ENCODE measurements at regions not wholly inside any gene's neighbourhood (a gene's known extent, or its start where the extent isn't known, plus 50 kb on each side); places are given as distances from the start of the nearest gene placed in this dataset.

DNA sequence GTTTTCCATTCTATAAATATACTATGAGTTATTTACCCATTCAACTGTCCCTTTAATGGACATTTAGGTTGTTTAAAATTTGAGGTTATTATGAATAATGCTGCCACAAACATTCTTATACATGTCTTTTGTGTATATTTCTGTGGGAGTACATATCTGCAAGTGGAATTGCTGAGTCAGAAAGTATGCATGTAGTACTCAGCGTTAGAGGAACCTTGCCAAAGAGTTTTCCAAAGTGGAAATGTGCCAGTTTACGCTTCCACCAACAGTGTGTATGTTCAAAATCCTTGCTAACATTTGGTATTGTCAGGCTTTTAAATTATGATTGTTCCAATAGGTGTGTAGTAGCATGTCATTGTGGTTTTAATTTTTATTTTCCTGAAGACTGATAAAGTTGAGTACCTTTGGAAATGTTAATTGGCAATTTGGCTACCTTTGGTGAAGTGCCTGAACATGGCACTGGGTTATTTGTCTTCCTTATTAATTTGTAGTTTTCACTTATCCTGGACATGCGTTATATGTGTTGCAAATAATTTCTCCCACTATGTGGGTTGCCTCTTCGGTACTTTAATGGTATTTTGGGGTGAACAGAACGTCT, 341.2 kb downstream of the CD83 start:
- TF ChIP-seq, protein P1, sequence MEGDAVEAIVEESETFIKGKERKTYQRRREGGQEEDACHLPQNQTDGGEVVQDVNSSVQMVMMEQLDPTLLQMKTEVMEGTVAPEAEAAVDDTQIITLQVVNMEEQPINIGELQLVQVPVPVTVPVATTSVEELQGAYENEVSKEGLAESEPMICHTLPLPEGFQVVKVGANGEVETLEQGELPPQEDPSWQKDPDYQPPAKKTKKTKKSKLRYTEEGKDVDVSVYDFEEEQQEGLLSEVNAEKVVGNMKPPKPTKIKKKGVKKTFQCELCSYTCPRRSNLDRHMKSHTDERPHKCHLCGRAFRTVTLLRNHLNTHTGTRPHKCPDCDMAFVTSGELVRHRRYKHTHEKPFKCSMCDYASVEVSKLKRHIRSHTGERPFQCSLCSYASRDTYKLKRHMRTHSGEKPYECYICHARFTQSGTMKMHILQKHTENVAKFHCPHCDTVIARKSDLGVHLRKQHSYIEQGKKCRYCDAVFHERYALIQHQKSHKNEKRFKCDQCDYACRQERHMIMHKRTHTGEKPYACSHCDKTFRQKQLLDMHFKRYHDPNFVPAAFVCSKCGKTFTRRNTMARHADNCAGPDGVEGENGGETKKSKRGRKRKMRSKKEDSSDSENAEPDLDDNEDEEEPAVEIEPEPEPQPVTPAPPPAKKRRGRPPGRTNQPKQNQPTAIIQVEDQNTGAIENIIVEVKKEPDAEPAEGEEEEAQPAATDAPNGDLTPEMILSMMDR (IDR thresholded peaks at IDR 0.05), result no peak
- TF ChIP-seq, protein P2, sequence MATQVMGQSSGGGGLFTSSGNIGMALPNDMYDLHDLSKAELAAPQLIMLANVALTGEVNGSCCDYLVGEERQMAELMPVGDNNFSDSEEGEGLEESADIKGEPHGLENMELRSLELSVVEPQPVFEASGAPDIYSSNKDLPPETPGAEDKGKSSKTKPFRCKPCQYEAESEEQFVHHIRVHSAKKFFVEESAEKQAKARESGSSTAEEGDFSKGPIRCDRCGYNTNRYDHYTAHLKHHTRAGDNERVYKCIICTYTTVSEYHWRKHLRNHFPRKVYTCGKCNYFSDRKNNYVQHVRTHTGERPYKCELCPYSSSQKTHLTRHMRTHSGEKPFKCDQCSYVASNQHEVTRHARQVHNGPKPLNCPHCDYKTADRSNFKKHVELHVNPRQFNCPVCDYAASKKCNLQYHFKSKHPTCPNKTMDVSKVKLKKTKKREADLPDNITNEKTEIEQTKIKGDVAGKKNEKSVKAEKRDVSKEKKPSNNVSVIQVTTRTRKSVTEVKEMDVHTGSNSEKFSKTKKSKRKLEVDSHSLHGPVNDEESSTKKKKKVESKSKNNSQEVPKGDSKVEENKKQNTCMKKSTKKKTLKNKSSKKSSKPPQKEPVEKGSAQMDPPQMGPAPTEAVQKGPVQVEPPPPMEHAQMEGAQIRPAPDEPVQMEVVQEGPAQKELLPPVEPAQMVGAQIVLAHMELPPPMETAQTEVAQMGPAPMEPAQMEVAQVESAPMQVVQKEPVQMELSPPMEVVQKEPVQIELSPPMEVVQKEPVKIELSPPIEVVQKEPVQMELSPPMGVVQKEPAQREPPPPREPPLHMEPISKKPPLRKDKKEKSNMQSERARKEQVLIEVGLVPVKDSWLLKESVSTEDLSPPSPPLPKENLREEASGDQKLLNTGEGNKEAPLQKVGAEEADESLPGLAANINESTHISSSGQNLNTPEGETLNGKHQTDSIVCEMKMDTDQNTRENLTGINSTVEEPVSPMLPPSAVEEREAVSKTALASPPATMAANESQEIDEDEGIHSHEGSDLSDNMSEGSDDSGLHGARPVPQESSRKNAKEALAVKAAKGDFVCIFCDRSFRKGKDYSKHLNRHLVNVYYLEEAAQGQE (IDR thresholded peaks at IDR 0.05; ENCODE audit: insufficient read depth in 1 of 2, low read depth in 2 of 2, low read length in 1 of 2), result no peak
- TF ChIP-seq POLR2AphosphoS5 (IDR thresholded peaks at IDR 0.05; ENCODE audit: low read depth, low read length) (no peak), SIN3A (IDR thresholded peaks at IDR 0.05; ENCODE audit: borderline replicate concordance, insufficient read depth, low read depth, low read length) (no peak), TCF7L2 (IDR thresholded peaks at IDR 0.05; ENCODE audit: low read depth, low read length) (no peak)
